HCT116 (cell line): ENCODE measurements at regions not wholly inside any gene's neighbourhood (a gene's known extent, or its start where the extent isn't known, plus 50 kb on each side); places are given as distances from the start of the nearest gene placed in this dataset.

Source experiments
- ATAC-seq: fragments of 200-7000 bp; cut with Tn5 transposase; 2 replicates; pipeline ENCODE4 v1.9.1; 2020; ENCODE audit warnings: mild to moderate bottlenecking, moderate library complexity
- BruUV-seq: library from RNA; stranded (reverse); fragments of 400-500 nt; replicated peaks from 2 replicates; lab custom pipeline; 2021; lab: Mats Ljungman, UMichigan
- CTCF ChIA-PET: fragments of 300-600 bp; sonication (Branson Sonifier 250); formaldehyde crosslinking; loops from one replicate; lab custom pipeline; 2021; ENCODE audit warnings: antibody characterized with exemption; lab: Charles Lee
- POLR2A ChIA-PET: fragments of 300-600, 350-600 bp; sonication (Branson Sonifier 250); formaldehyde crosslinking; loops from one replicate; lab custom pipeline; 2021; ENCODE audit warnings: antibody characterized with exemption; lab: Charles Lee
- RAD21 ChIA-PET, 2 experiments: fragments of 300-600 bp; sonication (Branson Sonifier 250); formaldehyde crosslinking; loops; one replicate each; lab custom pipeline; 2023; ENCODE audit warnings: low total read pairs in 2 of 2; ENCODE audit not compliant: uncharacterized antibody in 2 of 2, unreplicated experiment in 2 of 2, low non-redundant PET in 1 of 2; lab: Charles Lee
- DNase-seq: peaks from one replicate; pipeline ENCODE4 v3.0.0-alpha.2; 2010; ENCODE audit warnings: low read depth, low spot score
- H2AFZ ChIP-seq: fragments of 200-600 bp; shearing (Covaris generic), sonication (generic); 2 replicates; pipeline ENCODE4 v1.6.1; 2017; ENCODE audit warnings: low read depth, mixed run types, mixed read lengths, antibody characterized with exemption, low read length; ENCODE audit not compliant: poor library complexity, severe bottlenecking
- H3K27ac ChIP-seq: 2 replicates; pipeline ENCODE4 v1.5.1; 2012; ENCODE audit warnings: low read depth, low read length
- H3K27me3 ChIP-seq: fragments of 200-600 bp; sonication (generic); 2 replicates; pipeline ENCODE4 v1.6.1; 2016; ENCODE audit warnings: mixed run types, low read length, mixed read lengths; ENCODE audit not compliant: insufficient read depth
- H3K36me3 ChIP-seq, 2 experiments: fragments of 200-500 bp in 1 of 2; fragments of 200-600 bp in 1 of 2; sonication (Bioruptor generic) in 1 of 2; sonication (generic) in 1 of 2; 2 replicates each; pipeline versions ENCODE4 v1.5.1 to v1.6.1; 2014 to 2016; ENCODE audit warnings: low read length in 2 of 2, inconsistent platforms in 1 of 2, mixed read lengths in 1 of 2, mixed run types in 1 of 2; ENCODE audit not compliant: insufficient read depth in 2 of 2, control insufficient read depth in 1 of 2
- H3K4me1 ChIP-seq, 2 experiments: fragments of 200-600 bp in 1 of 2; sonication (generic) in 1 of 2; 2 replicates each; pipeline versions ENCODE4 v1.5.1 to v1.6.1; 2012 to 2017; ENCODE audit warnings: low read length in 2 of 2, inconsistent platforms in 1 of 2, mild to moderate bottlenecking in 1 of 2, mixed read lengths in 1 of 2, mixed run types in 1 of 2, moderate library complexity in 1 of 2; ENCODE audit not compliant: insufficient read depth in 2 of 2, control insufficient read depth in 1 of 2
- H3K4me2 ChIP-seq: fragments of 200-600 bp; sonication (generic); 2 replicates; pipeline ENCODE4 v1.6.1; 2017; ENCODE audit warnings: mixed run types, low read length, mixed read lengths
- H3K4me3 ChIP-seq, 2 experiments: fragments of 200-600 bp in 1 of 2; sonication (generic) in 1 of 2; replicated peaks in 1 of 2; 2 replicates each; pipeline ENCODE4 v1.5.1; 2011 to 2016; ENCODE audit warnings: low read length in 2 of 2, control low read depth in 1 of 2, low read depth in 1 of 2, mild to moderate bottlenecking in 1 of 2, mixed read lengths in 1 of 2, mixed run types in 1 of 2
- H3K79me2 ChIP-seq: fragments of 200-600 bp; sonication (generic); 2 replicates; pipeline ENCODE4 v1.6.1; 2017; ENCODE audit warnings: mild to moderate bottlenecking, mixed run types, low read length, moderate library complexity, mixed read lengths; ENCODE audit not compliant: insufficient read depth
- H3K9ac ChIP-seq: fragments of 200-600 bp; sonication (generic); 2 replicates; pipeline ENCODE4 v1.6.1; 2016; ENCODE audit warnings: low read length, mixed read lengths
- H3K9me2 ChIP-seq: fragments of 200-600 bp; sonication (generic), shearing (Covaris generic); 2 replicates; pipeline ENCODE4 v1.6.1; 2017; ENCODE audit warnings: mixed run types, mild to moderate bottlenecking, moderate library complexity; ENCODE audit not compliant: insufficient read depth
- H3K9me3 ChIP-seq, 2 experiments: fragments of 200-500 bp in 1 of 2; fragments of 200-600 bp in 1 of 2; sonication (Bioruptor generic) in 1 of 2; sonication (generic) in 1 of 2; 2 replicates each; pipeline ENCODE4 v1.6.1; 2014 to 2017; ENCODE audit warnings: low read length in 2 of 2, mixed read lengths in 2 of 2, inconsistent platforms in 1 of 2, low read depth in 1 of 2, mild to moderate bottlenecking in 1 of 2, mixed run types in 1 of 2, moderate library complexity in 1 of 2; ENCODE audit not compliant: control insufficient read depth in 1 of 2, insufficient read depth in 1 of 2
- H4K20me1 ChIP-seq: fragments of 200-600 bp; sonication (generic), shearing (Covaris generic); 2 replicates; pipeline ENCODE4 v1.6.1; 2017; ENCODE audit warnings: mixed run types, mild to moderate bottlenecking, moderate library complexity; ENCODE audit not compliant: insufficient read depth
- CBX3 ChIP-seq: IDR thresholded peaks from 2 replicates; pipeline ENCODE4 v1.6.1; 2012; ENCODE audit warnings: low read depth
- CEBPB ChIP-seq: IDR thresholded peaks from 2 replicates; pipeline ENCODE4 v1.6.1; 2012; ENCODE audit warnings: low read depth
- EZH2 ChIP-seq: fragments of 200-600 bp; sonication (generic); IDR thresholded peaks from 2 replicates; pipeline ENCODE4 v1.6.1; 2017; ENCODE audit warnings: antibody characterized with exemption, mixed run types
- POLR2A ChIP-seq: IDR thresholded peaks from 2 replicates; pipeline ENCODE4 v1.7.0; 2011; ENCODE audit warnings: borderline replicate concordance; ENCODE audit not compliant: insufficient read depth, insufficient read length; ENCODE audit errors: extremely low read depth
- RAD21 ChIP-seq: IDR thresholded peaks from 2 replicates; pipeline ENCODE4 v1.6.1; 2012; ENCODE audit warnings: low read depth, mild to moderate bottlenecking
- REST ChIP-seq: IDR thresholded peaks from 2 replicates; pipeline ENCODE4 v1.6.1; 2012; ENCODE audit warnings: low read depth
- SP1 ChIP-seq: IDR thresholded peaks from 2 replicates; pipeline ENCODE4 v1.6.1; 2012; ENCODE audit warnings: low read depth
- SRF ChIP-seq: IDR thresholded peaks from 2 replicates; pipeline ENCODE4 v1.6.1; 2012; ENCODE audit warnings: low read depth
- ZFX ChIP-seq: fragments of 450-650 bp; IDR thresholded peaks from 2 replicates; pipeline ENCODE4 v1.6.1; 2017
- intact Hi-C: fragments of 100-400 bp; cut with micrococcal nuclease; formaldehyde crosslinking; loops from 2 replicates; pipeline ENCODE4 v1.10.0; 2022

DNA sequence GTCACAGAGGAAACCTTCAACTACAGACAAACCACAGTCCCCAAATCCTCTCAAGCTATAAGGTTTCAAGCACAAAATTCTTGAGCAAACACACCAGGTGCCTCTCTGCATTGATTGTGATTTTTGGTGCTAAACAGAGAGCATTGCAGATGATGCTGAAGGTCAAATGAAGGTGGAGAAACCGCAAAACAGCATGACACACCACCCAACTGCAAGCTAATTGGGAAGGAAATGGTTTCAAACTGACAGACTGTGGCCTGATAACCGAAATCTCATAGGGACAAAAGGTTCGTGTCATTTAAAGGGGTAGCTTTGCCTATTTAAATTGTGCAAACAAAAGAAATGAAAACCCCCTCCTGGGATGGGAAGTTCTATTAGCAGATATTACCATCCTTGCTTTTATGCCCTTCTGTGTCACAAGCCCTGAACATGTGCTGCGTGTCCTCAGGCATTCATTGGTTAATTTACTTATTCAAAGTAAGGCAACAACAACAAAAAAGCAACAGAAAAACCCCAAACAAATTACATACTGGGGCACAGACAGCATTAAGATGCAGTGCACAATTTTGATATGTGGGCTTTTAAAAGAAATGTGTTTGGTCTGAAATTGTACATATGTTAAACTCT lies 154.9 kb downstream of the AQP4 start:
- POLR2A ChIA-PET, result no interaction called here
- TF ChIP-seq CBX3, result no peak
- no peak for TF ChIP-seq RAD21
- no peak for TF ChIP-seq SP1
- TF ChIP-seq REST, result no peak
- Histone ChIP-seq H3K36me3 (no peaks in the 10 kb centered on the region), H3K27ac (no peak overlapping the region), H3K4me3 (no peak overlapping the region), H3K9me2 (no peaks in the 10 kb centered on the region), H3K27me3 (peaks cover 22% of the 10 kb centered on the region; the same call in 1 of the 2 replicates), H3K4me1 (no peaks in the 10 kb centered on the region), H3K4me2 (no peak overlapping the region), H4K20me1 (no peaks in the 10 kb centered on the region), H3K79me2 (no peaks in the 10 kb centered on the region), H3K9me3 (no peaks in the 10 kb centered on the region), H2AFZ (no peak overlapping the region), H3K9ac (no peak overlapping the region)
- BruUV-seq, result no TSS peak
- no peak for ATAC-seq
- RAD21 ChIA-PET, result no interaction called here
- no peak for DNase-seq
- CTCF ChIA-PET, result no interaction called here
- intact Hi-C loops, result no loop called here

GRCh38 chr18:26709897-26710296 lies 155.6 kb downstream of the AQP4 start:
- BruUV-seq, result no TSS peak
- H3K27ac ChIP-seq, result no peak overlapping the region
- no peak overlapping the region for H3K9ac ChIP-seq
- ChIA-PET RAD21 (no interaction called here), CTCF (interaction anchor here (1.4 kb wide), 1 partner anchor 89 kb away, joined by 4 read pairs; no protein-coding TSS in a partner anchor), POLR2A (no interaction called here)
- TF ChIP-seq ZFX (no peak), SRF (no peak), SP1 (no peak), CEBPB (no peak), POLR2A (no peak), RAD21 (no peak), EZH2 (no peak)
- intact Hi-C loops, result no loop called here
- H3K9me2 ChIP-seq, result no peaks in the 10 kb centered on the region
- no peaks in the 10 kb centered on the region for H3K36me3 ChIP-seq
- no peak overlapping the region for H3K4me3 ChIP-seq
- H4K20me1 ChIP-seq, result no peaks in the 10 kb centered on the region
- H2AFZ ChIP-seq, result no peak overlapping the region
- H3K4me1 ChIP-seq, result no peaks in the 10 kb centered on the region
- ATAC-seq (no peak), DNase-seq (no peak)
- no peak overlapping the region for H3K4me2 ChIP-seq
- no peaks in the 10 kb centered on the region for H3K9me3 ChIP-seq
- no peaks in the 10 kb centered on the region for H3K79me2 ChIP-seq
- H3K27me3 ChIP-seq, result peaks cover 22% of the 10 kb centered on the region; the same call in 1 of the 2 replicates
